Hematopoietic multipotent progenitor cell treated with erythropoietin and hydrocortisone succinate and interleukin-3 and kit ligand, for 8 days (in vitro differentiated cells): ENCODE measurements at regions not wholly inside any gene's neighbourhood (a gene's known extent, or its start where the extent isn't known, plus 50 kb on each side); places are given as distances from the start of the nearest gene placed in this dataset.
"Not testable (repeated sequence)": the region's sequence is repeated elsewhere in the genome, so short reads cannot be mapped to it uniquely, and the experiment has no call there.

ENCODE experiments used
- DNase-seq: peaks from one replicate; pipeline ENCODE4 v3.0.0-alpha.2; 2015

DNA sequence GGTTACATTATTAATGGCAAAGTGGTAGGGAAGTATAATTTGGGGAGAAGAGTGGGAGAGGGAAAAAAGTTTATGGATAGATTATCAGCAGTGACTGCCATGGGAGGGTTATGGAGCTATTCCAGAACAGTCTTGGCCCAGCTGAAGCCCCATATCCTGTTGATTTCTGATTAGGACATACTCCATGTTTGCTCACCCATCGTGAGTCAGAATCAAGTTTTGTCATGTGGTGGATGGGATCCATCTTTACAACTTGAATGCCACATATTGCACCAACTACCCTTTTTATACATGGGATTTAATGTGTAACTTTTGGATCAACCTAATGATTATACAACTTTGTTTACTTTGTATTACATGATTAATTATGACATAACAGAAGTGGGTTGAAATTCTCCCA is 217.0 kb downstream of the HAO1 start:
- no peak for DNase-seq

- DNase-seq: no peak
Observed at GRCh38 chr20:7728338-7728737, 211.9 kb downstream of the HAO1 start.

- no peak for DNase-seq
Observed at GRCh38 chr20:7734216-7734615, 206.0 kb downstream of the HAO1 start.

- DNase-seq: no peak
Observed at GRCh38 chr20:7736336-7736735, 203.9 kb downstream of the HAO1 start.

DNA sequence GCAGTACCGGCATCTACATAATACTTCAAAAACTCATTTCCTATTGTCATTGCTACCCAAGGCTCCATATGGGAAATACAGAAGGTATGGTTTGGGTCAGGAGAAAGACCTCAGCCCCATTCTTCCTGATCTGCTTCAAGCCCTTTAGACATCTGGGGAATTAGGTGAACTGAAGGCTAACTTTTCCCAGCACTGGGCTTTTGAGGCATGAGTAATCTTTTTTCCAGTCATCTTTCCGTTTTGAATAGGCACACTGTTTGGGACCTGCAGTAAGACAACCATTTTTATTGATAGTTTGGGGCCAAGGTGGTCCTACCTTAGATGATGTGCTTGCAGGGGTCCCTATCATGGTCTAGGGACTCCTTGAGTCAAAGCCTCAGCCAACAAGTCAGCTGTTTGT is 198.4 kb downstream of the HAO1 start:
- DNase-seq: no peak

DNA sequence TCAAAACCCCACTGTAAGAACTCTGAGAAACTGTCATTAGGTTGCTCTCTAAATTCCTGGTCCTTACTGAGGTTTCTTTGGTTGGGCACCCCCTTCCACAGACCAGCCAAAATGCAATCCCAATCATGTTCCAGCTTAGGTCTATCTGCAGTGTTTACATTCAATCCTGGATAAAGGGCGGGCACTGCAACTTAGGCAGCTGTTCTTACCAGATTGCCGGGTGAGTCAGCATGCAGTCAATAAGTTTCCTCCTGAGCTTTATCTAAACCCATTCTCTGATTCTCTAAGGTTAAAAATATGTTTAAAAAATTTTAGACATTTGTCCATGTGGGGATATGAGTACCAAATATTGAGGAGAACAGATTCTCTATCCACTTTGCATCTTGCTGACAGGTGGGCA is 197.8 kb downstream of the HAO1 start:
- no peak for DNase-seq

- no peak for DNase-seq
Observed at GRCh38 chr20:7744411-7744810, 195.8 kb downstream of the HAO1 start.

DNA sequence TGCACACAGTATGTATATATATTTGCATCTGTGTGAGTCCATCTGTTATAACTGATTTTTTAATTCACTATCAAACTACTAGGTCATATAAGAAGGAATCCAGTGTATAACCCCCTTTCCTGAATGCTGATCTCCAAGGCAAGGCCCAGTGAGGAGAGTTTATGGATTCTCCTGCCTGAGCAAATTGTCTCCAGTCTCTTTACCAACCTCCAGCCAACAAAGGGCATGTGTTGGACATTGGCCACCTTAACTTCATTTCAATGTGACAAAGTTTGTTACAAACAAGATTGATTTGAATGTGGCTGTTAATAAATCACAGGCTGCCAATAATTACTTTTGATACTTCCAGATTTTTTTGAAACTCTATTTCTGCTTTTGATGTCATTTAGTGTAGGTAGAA is 191.6 kb downstream of the HAO1 start:
- no peak for DNase-seq

DNA sequence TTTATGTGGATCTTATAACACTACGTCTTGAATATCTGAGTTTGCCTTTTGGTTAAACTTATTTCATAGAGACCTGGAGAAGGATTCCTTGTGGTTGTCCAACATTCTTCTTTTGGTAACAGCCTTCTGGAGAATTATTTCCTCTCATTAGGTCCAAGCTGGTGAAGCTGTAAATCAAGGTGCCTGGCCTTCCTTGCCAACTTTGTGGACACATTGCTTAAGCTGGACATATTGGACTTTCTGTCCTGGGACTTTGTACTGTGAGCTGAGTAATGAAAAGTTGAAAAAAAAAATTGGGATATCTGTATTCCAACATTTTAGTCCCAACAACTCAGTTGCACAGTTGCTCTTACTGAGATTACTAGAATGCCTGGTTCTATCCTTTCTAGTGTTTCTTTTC is 186.2 kb downstream of the HAO1 start:
- DNase-seq: no peak

DNA sequence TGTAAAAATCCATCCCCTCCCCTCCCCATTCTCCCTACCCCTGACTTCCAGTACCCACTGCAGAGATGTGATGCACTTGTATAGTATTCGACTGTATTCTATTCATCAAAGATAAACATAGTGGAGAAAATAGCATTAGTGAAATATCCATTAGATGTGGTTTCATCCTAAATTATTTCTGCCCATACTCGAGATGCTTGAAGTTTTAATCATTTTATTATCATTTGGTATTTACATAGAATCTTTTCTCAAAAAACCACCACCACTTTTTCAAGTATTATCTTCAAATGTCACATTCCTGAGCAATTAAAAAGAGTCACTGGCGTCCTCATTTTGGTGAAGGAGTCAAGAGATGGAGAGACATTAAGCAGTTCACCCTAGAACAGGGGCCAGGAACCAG is 181.9 kb downstream of the HAO1 start:
- DNase-seq: no peak

- DNase-seq: no peak
Observed at GRCh38 chr20:7760247-7761031, 179.8 kb downstream of the HAO1 start.

DNA sequence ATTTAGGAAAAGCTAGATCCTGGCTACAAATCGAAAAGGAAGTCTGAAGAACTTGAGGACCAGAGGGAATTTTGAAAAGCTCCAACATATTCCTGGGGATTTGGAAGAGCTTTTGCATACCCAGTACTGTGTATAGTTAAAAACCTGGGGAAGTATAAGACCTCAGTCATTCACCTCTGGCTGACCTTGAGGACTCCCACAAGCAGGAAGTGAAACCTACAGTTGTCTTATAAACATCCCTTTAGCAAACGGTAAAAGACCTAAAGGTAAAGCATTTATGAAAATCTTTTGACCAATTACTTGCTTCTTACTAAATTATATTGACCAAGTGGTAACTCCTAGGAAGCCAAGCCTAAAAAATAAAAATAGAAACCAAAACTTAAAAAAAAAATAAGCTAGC is 175.0 kb downstream of the HAO1 start:
- no peak for DNase-seq

- no peak for DNase-seq
Observed at GRCh38 chr20:7770046-7770445, 170.2 kb downstream of the HAO1 start.

- DNase-seq: no peak
Observed at GRCh38 chr20:7770578-7770977, 169.7 kb downstream of the HAO1 start.

DNA sequence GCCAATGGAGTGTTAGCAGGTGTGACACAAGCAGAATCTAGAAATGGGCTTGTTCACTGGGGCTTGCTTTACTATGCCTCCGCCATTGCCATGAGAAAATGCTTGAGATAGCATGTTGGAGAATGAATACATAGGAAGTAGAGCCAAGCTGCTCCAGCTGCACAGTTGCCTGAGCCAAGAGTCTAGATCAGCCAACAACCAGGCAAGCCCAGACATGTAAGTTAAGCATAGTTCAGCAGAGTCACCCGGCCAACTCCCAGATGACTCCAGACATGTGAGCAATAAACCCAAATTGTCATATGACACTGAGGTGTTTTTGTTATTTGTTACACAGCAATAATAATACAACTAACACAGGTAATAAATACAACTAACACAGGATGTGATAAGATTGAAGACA is 167.9 kb downstream of the HAO1 start:
- DNase-seq: no peak

DNA sequence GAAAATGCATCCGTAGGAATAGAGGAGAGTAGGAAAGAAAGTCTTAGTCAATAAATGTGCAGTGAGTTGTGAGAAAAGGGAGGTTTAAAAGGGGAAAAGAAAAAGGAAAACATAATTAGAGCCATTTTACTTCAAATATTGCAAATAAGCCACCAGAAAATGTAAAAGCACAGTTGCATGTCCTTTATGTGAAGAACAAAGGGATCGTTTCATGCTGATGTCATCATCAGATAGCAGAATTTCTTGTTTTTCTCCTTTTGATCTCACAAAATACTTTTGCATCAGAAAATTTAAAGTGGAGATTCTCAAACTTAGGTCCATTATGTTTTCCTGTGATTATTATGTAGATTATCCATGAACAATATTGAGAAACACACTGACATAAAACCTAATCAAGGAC is 166.7 kb downstream of the HAO1 start:
- no peak for DNase-seq

GRCh38 chr20:7775072-7775471 is 165.2 kb downstream of the HAO1 start:
- DNase-seq: no peak

DNA sequence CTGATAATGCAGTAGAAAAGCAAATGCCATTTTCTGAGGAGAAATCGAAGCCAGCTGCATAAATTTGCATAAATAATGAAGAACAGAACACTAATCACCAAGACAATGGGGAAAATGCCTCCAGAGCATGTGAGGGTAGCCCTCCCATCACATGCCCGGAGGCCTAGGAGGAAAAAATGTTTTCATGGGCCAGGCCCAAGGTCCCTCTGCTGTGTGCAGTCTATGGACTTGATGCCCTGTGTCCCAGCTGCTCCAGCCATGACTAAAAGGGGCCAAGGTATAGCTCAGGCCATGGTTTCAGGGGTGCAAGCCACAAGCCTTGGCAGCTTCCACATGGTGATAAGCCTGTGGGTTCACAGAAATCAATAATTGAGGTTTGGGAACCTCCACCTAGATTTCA is 164.1 kb downstream of the HAO1 start:
- no peak for DNase-seq

GRCh38 chr20:7790189-7790588 is 150.1 kb downstream of the HAO1 start:
- DNase-seq: no peak

GRCh38 chr20:7792150-7792869 is 147.9 kb downstream of the HAO1 start:
- no peak for DNase-seq

GRCh38 chr20:7798176-7798575 is 142.1 kb downstream of the HAO1 start:
- DNase-seq: no peak

- DNase-seq: no peak
Observed at GRCh38 chr20:7799862-7800261, 140.4 kb downstream of the HAO1 start.

- not testable (repeated sequence) for DNase-seq
Observed at GRCh38 chr20:7803411-7804151, 136.7 kb downstream of the HAO1 start.

DNA sequence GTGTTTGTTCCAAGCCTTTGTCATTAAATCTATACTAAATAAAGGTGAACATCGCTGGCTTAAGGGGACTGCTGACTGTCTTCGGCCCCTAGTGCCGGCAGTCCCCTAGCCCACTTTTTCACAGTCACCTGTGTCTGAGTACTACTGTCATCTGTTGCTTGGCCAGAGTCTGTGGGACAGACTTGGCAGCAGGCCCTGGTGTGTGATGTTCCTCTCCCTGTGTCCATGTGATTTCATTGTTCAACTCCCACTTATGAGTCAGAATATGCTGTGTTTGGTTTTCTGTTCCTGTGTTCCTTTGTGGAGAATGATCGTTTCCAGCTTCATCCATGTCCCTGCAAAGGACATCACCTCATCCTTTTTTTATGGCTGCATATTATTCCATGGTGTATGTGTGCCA is 133.4 kb downstream of the HAO1 start:
- no peak for DNase-seq
